ENCODE measurements at regions not wholly inside any gene's neighbourhood (a gene's known extent, or its start where the extent isn't known, plus 50 kb on each side); places are given as distances from the start of the nearest gene placed in this dataset.

- TF ChIP-seq YY1 (tag by site-specific recombination; IDR thresholded peaks at IDR 0.05), result no peak
- TF ChIP-seq ZNF645 (tag by site-specific recombination; IDR thresholded peaks at IDR 0.05), result no peak
- TF ChIP-seq CTCF (tag by site-specific recombination; IDR thresholded peaks at IDR 0.05), result no peak
- TF ChIP-seq ZXDB (tag by site-specific recombination; IDR thresholded peaks at IDR 0.05), result no peak
- no peak for TF ChIP-seq ZNF138 (tag by site-specific recombination; IDR thresholded peaks at IDR 0.05; ENCODE audit: borderline replicate concordance)
- TF ChIP-seq SP2 (tag by site-specific recombination; IDR thresholded peaks at IDR 0.05), result no peak
- TF ChIP-seq ZNF701 (tag by site-specific recombination; IDR thresholded peaks at IDR 0.05), result no peak
- TF ChIP-seq ZNF664 (tag by site-specific recombination; IDR thresholded peaks at IDR 0.05), result no peak
- TF ChIP-seq ZNF114 (tag by site-specific recombination; IDR thresholded peaks at IDR 0.05), result no peak
Measured at GRCh38 chr2:100713106-100713505, 106.8 kb upstream of the NPAS2 start.

All from HEK293 (cell line).